IMR-90 (cell line): ENCODE measurements at regions not wholly inside any gene's neighbourhood (a gene's known extent, or its start where the extent isn't known, plus 50 kb on each side); places are given as distances from the start of the nearest gene placed in this dataset.

Source experiments
- ATAC-seq: fragments of 200-7000 bp; cut with Tn5 transposase; 2 replicates; pipeline ENCODE4 v1.9.1; 2020; ENCODE audit warnings: low read depth, mild to moderate bottlenecking, moderate library complexity
- BruUV-seq: library from RNA; stranded (reverse); fragments of 400-500 nt; replicated peaks from 2 replicates; lab custom pipeline; 2021; lab: Mats Ljungman, UMichigan
- CTCF ChIA-PET: fragments of 300-600 bp; formaldehyde crosslinking; extraction: SDS; loops from one replicate; lab custom pipeline; 2021; ENCODE audit warnings: antibody characterized with exemption; lab: Yijun Ruan, JAX
- POLR2A ChIA-PET: fragments of 300-600 bp; sonication (Branson Sonifier 250); formaldehyde crosslinking; loops from one replicate; lab custom pipeline; 2022; ENCODE audit warnings: antibody characterized with exemption; ENCODE audit not compliant: unreplicated experiment; lab: Charles Lee
- DNase-seq: peaks from one replicate; pipeline ENCODE4 v3.0.0; 2013
- H2AFZ ChIP-seq: replicated peaks from 2 replicates; pipeline ENCODE3; 2013; ENCODE audit warnings: low read length, mild to moderate bottlenecking; ENCODE audit not compliant: poor library complexity
- H2AK5ac ChIP-seq: 2 replicates; pipeline ENCODE4 v1.6.1; 2013; ENCODE audit warnings: low read depth, low read length, inconsistent platforms
- H2AK9ac ChIP-seq: replicated peaks from 2 replicates; pipeline ENCODE3; 2013; ENCODE audit warnings: mild to moderate bottlenecking, low read depth, low read length, moderate library complexity; ENCODE audit not compliant: poor library complexity
- H2BK120ac ChIP-seq: 2 replicates; pipeline ENCODE4 v1.6.1; 2013; ENCODE audit warnings: low read depth, low read length, inconsistent platforms
- H2BK15ac ChIP-seq: 3 replicates; pipeline ENCODE4 v1.6.1; 2013; ENCODE audit warnings: low read depth, low read length, inconsistent platforms
- H2BK20ac ChIP-seq: 2 replicates; pipeline ENCODE4 v1.6.1; 2013; ENCODE audit warnings: low read depth, mild to moderate bottlenecking, inconsistent platforms, low read length, moderate library complexity
- H2BK5ac ChIP-seq: 2 replicates; pipeline ENCODE4 v1.6.1; 2013; ENCODE audit warnings: mild to moderate bottlenecking, low read depth, low read length, inconsistent platforms; ENCODE audit not compliant: poor library complexity, severe bottlenecking
- H3K14ac ChIP-seq: replicated peaks from 2 replicates; pipeline ENCODE4 v1.6.1; 2013; ENCODE audit warnings: low read depth, low read length, inconsistent platforms
- H3K18ac ChIP-seq: 2 replicates; pipeline ENCODE4 v1.6.1; 2013; ENCODE audit warnings: low read depth, low read length, control low read depth
- H3K23ac ChIP-seq: 2 replicates; pipeline ENCODE4 v1.6.1; 2013; ENCODE audit warnings: low read depth, low read length, inconsistent platforms
- H3K27ac ChIP-seq: 2 replicates; pipeline ENCODE4 v1.5.1; 2013; ENCODE audit warnings: mild to moderate bottlenecking, control low read depth, low read length; ENCODE audit not compliant: insufficient read depth
- H3K27me3 ChIP-seq: 2 replicates; pipeline ENCODE4 v1.6.1; 2013; ENCODE audit warnings: low read length; ENCODE audit not compliant: control insufficient read depth, insufficient read depth
- H3K36me3 ChIP-seq: 2 replicates; pipeline ENCODE4 v1.6.1; 2013; ENCODE audit warnings: low read length, mixed read lengths; ENCODE audit not compliant: control insufficient read depth, insufficient read depth
- H3K4ac ChIP-seq: 2 replicates; pipeline ENCODE4 v1.6.1; 2013; ENCODE audit warnings: low read depth, low read length, inconsistent platforms
- H3K4me1 ChIP-seq: 2 replicates; pipeline ENCODE4 v1.6.1; 2013; ENCODE audit warnings: low read length, mixed read lengths; ENCODE audit not compliant: control insufficient read depth, insufficient read depth
- H3K4me2 ChIP-seq: 2 replicates; pipeline ENCODE4 v1.6.1; 2013; ENCODE audit warnings: low read depth, mild to moderate bottlenecking, control low read depth, low read length, moderate library complexity
- H3K4me3 ChIP-seq: 2 replicates; pipeline ENCODE4 v1.5.1; 2013; ENCODE audit warnings: low read depth, mild to moderate bottlenecking, control low read depth, low read length, moderate library complexity; ENCODE audit not compliant: insufficient read depth
- H3K56ac ChIP-seq: 2 replicates; pipeline ENCODE4 v1.6.1; 2013; ENCODE audit warnings: low read length, inconsistent platforms; ENCODE audit not compliant: insufficient read depth; ENCODE audit errors: extremely low read depth
- H3K79me1 ChIP-seq, 2 experiments: 2 replicates each; pipeline ENCODE4 v1.6.1; 2013; ENCODE audit warnings: low read length in 2 of 2, inconsistent platforms in 1 of 2, low read depth in 1 of 2
- H3K9ac ChIP-seq: 2 replicates; pipeline ENCODE4 v1.6.1; 2013; ENCODE audit warnings: low read depth, low read length, control low read depth
- H3K9me1 ChIP-seq: 2 replicates; pipeline ENCODE4 v1.6.1; 2013; ENCODE audit warnings: low read length, inconsistent platforms; ENCODE audit not compliant: insufficient read depth
- H3K9me3 ChIP-seq: 2 replicates; pipeline ENCODE4 v1.6.1; 2013; ENCODE audit warnings: low read length; ENCODE audit not compliant: control insufficient read depth, insufficient read depth
- H4K20me1 ChIP-seq: 2 replicates; pipeline ENCODE4 v1.6.1; 2013; ENCODE audit warnings: low read length, inconsistent platforms; ENCODE audit not compliant: insufficient read depth
- H4K5ac ChIP-seq: 2 replicates; pipeline ENCODE4 v1.6.1; 2013; ENCODE audit warnings: mild to moderate bottlenecking, low read depth, low read length, control low read depth
- H4K8ac ChIP-seq, 2 experiments: 2 replicates each; pipeline ENCODE4 v1.6.1; 2013; ENCODE audit warnings: low read depth in 2 of 2, low read length in 2 of 2, control low read depth in 1 of 2, inconsistent platforms in 1 of 2
- H4K91ac ChIP-seq: 2 replicates; pipeline ENCODE4 v1.6.1; 2013; ENCODE audit warnings: low read depth, low read length, inconsistent platforms; ENCODE audit not compliant: insufficient read depth
- BHLHE40 ChIP-seq: fragments of 150-350 bp; IDR thresholded peaks from 2 replicates; pipeline ENCODE4 v1.6.1; 2016; ENCODE audit warnings: mild to moderate bottlenecking, low read depth, low read length
- CEBPB ChIP-seq: IDR thresholded peaks from 2 replicates; pipeline ENCODE4 v1.6.1; 2012; ENCODE audit warnings: low read depth, low read length, improper control_type of control experiment
- CHD1 ChIP-seq: IDR thresholded peaks from 2 replicates; pipeline ENCODE4 v1.6.1; 2012; ENCODE audit warnings: low read depth, low read length, improper control_type of control experiment
- CTCF ChIP-seq: conservative IDR thresholded peaks from 2 replicates; pipeline ENCODE4 v1.5.1; 2012; ENCODE audit warnings: mild to moderate bottlenecking, low read depth, low read length, improper control_type of control experiment
- MAFK ChIP-seq: IDR thresholded peaks from 2 replicates; pipeline ENCODE4 v1.6.1; 2012; ENCODE audit warnings: low read depth, low read length, improper control_type of control experiment
- MAZ ChIP-seq: IDR thresholded peaks from 2 replicates; pipeline ENCODE4 v1.6.1; 2012; ENCODE audit warnings: low read depth, mild to moderate bottlenecking, low read length, improper control_type of control experiment, moderate library complexity, borderline replicate concordance
- MXI1 ChIP-seq: IDR thresholded peaks from 2 replicates; pipeline ENCODE4 v1.6.1; 2012; ENCODE audit warnings: low read depth, mild to moderate bottlenecking, low read length, moderate library complexity, borderline replicate concordance
- NFE2L2 ChIP-seq: fragments of 150-350 bp; IDR thresholded peaks from 2 replicates; pipeline ENCODE4 v1.6.1; 2016; ENCODE audit warnings: low read depth, mild to moderate bottlenecking, low read length
- POLR2A ChIP-seq: IDR thresholded peaks from 2 replicates; pipeline ENCODE4 v1.6.1; 2012; ENCODE audit warnings: mild to moderate bottlenecking, low read depth, low read length
- RCOR1 ChIP-seq: IDR thresholded peaks from 2 replicates; pipeline ENCODE4 v1.6.1; 2012; ENCODE audit warnings: mild to moderate bottlenecking, low read length, improper control_type of control experiment; ENCODE audit not compliant: insufficient replicate concordance
- RFX5 ChIP-seq: IDR thresholded peaks from 2 replicates; pipeline ENCODE4 v1.8.0; 2012; ENCODE audit warnings: low read depth, mild to moderate bottlenecking, low read length, moderate library complexity
- SMC3 ChIP-seq: fragments of 150-350 bp; IDR thresholded peaks from 2 replicates; pipeline ENCODE4 v1.6.1; 2016; ENCODE audit warnings: low read depth, mild to moderate bottlenecking, antibody characterized with exemption, low read length, moderate library complexity
- WGBS, 2 experiments: methylation state at CpG; one replicate each; pipeline versions ENCODE4 v1.1.5 to v1.1.7; 2013; ENCODE audit warnings: missing lambda C conversion rate in 2 of 2; ENCODE audit not compliant: insufficient read length in 1 of 2; ENCODE audit errors: extremely low coverage in 2 of 2; 5-methylcytosine and 5-hydroxymethylcytosine counted together
- dilution Hi-C: fragments of 300-500 bp; cut with HindIII; formaldehyde crosslinking; loops from one replicate; pipeline ENCODE4 v1.14.3; 2018; ENCODE audit warnings: low sequenced_read_pairs; ENCODE audit not compliant: unreplicated experiment
- in situ Hi-C: fragments of 300-500 bp; cut with MboI; formaldehyde crosslinking; loops from 3 replicates; pipeline ENCODE4 v1.14.3; 2019; ENCODE audit warnings: low sequenced_read_pairs, inconsistent platforms, mixed read lengths
- intact Hi-C: fragments of 100-400 bp; cut with micrococcal nuclease; formaldehyde crosslinking; loops from 2 replicates; pipeline ENCODE4 v1.10.0; 2022
- TF ChIP-seq, protein P1 (sequence below): fragments of 150-350 bp; IDR thresholded peaks from 2 replicates; pipeline ENCODE4 v1.6.1; 2017; ENCODE audit warnings: mild to moderate bottlenecking, antibody characterized with exemption, low read length, low read depth

DNA sequence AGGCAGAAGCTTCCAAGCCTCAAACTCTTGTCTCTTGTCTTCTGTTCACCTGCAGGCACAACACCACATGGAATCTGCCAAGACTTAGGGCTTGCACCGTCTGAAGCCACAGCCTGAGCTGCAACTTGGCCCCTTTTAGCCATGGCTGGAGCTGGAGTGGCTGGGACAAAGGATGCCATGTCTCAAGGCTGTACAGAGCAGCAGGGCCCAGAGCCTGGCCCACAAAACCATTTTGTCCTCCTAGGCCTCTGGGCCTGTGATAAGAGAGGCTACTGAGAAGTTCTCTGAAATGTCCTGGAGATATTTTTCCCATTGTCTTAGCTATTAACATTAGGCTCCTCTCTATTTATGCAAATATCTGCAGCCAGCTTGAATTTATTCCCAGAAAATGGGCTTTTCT lies 330.8 kb downstream of the DTWD2 start:
- ATAC-seq (no peak), DNase-seq (no peak)
- in situ Hi-C loops = no loop called here
- Histone ChIP-seq H3K56ac (no peak overlapping the region), H3K4me3 (no peak overlapping the region), H3K9me3 (peaks cover 5% of the 10 kb centered on the region), H3K79me1 (no peaks in the 10 kb centered on the region), H2BK15ac (no peak overlapping the region), H3K23ac (no peak overlapping the region), H3K4me1 (no peaks in the 10 kb centered on the region), H3K4me2 (no peak overlapping the region), H4K8ac (no peak overlapping the region), H3K9ac (no peak overlapping the region), H3K27me3 (no peaks in the 10 kb centered on the region), H2AK9ac (no peak overlapping the region), H2BK5ac (no peak overlapping the region), H3K9me1 (no peaks in the 10 kb centered on the region), H4K20me1 (no peaks in the 10 kb centered on the region), H2BK120ac (no peak overlapping the region), H3K14ac (no peak overlapping the region), H3K27ac (no peak overlapping the region), H2AFZ (no peak overlapping the region), H3K36me3 (no peaks in the 10 kb centered on the region), H3K18ac (no peak overlapping the region), H2AK5ac (no peak overlapping the region), H3K4ac (no peak overlapping the region), H4K91ac (no peak overlapping the region), H2BK20ac (no peak overlapping the region), H4K5ac (no peak overlapping the region)
- POLR2A ChIA-PET = no interaction called here
- intact Hi-C loops = no loop called here
- TF ChIP-seq NFE2L2 (no peak), POLR2A (no peak), RFX5 (no peak), MXI1 (no peak), BHLHE40 (no peak), CTCF (no peak), MAZ (no peak), RCOR1 (no peak), CEBPB (no peak), SMC3 (no peak), MAFK (no peak), CHD1 (no peak)
- TF ChIP-seq, protein P1, sequence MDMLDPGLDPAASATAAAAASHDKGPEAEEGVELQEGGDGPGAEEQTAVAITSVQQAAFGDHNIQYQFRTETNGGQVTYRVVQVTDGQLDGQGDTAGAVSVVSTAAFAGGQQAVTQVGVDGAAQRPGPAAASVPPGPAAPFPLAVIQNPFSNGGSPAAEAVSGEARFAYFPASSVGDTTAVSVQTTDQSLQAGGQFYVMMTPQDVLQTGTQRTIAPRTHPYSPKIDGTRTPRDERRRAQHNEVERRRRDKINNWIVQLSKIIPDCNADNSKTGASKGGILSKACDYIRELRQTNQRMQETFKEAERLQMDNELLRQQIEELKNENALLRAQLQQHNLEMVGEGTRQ = no peak
- no CpG with 5 or more reads among the region's 1 CpG for WGBS, 2 experiments
- dilution Hi-C loops = no loop called here
- CTCF ChIA-PET = no interaction called here
- no TSS peak for BruUV-seq
